Fibroblast of villous mesenchyme (primary cell): ENCODE measurements at regions not wholly inside any gene's neighbourhood (a gene's known extent, or its start where the extent isn't known, plus 50 kb on each side); places are given as distances from the start of the nearest gene placed in this dataset.

Experiments used
- DNase-seq: peaks from one replicate; pipeline ENCODE4 v3.0.0-alpha.2; 2010; ENCODE audit warnings: low read depth
- H3K4me3 ChIP-seq: 2 replicates; pipeline ENCODE4 v1.5.1; 2011; ENCODE audit warnings: low read depth, mild to moderate bottlenecking, low read length
- CTCF ChIP-seq: IDR thresholded peaks from 2 replicates; pipeline ENCODE4 v1.5.1; 2012; ENCODE audit warnings: low read depth, mild to moderate bottlenecking, low read length; ENCODE audit not compliant: insufficient read depth

GRCh38 chr6:14834851-14835530, 410.9 kb upstream of the JARID2 start:
- DNase-seq = no peak
- TF ChIP-seq CTCF = no peak
- H3K4me3 ChIP-seq = no peak overlapping the region

- DNase-seq = no peak
- H3K4me3 ChIP-seq = no peak overlapping the region
- no peak for TF ChIP-seq CTCF
Measured at GRCh38 chr6:14837435-14837834, 408.4 kb upstream of the JARID2 start.

- no peak for TF ChIP-seq CTCF
- peak; percentile 50 for DNase-seq
- H3K4me3 ChIP-seq = no peak overlapping the region
Measured at GRCh38 chr6:14838133-14838583, 407.7 kb upstream of the JARID2 start.

GRCh38 chr6:14841901-14842421, 403.9 kb upstream of the JARID2 start:
- H3K4me3 ChIP-seq = no peak overlapping the region
- no peak for TF ChIP-seq CTCF
- peak; percentile 99 for DNase-seq

GRCh38 chr6:14844411-14844810, 401.5 kb upstream of the JARID2 start:
- H3K4me3 ChIP-seq = no peak overlapping the region
- DNase-seq = no peak
- no peak for TF ChIP-seq CTCF

GRCh38 chr6:14848019-14848418, 397.9 kb upstream of the JARID2 start:
- peak; percentile 41 for DNase-seq
- H3K4me3 ChIP-seq = no peak overlapping the region
- TF ChIP-seq CTCF = no peak

- no peak overlapping the region for H3K4me3 ChIP-seq
- no peak for TF ChIP-seq CTCF
- DNase-seq = no peak
Measured at GRCh38 chr6:14849185-14849584, 396.7 kb upstream of the JARID2 start.
